IPS-NIHi7 (cell line): ENCODE measurements at regions not wholly inside any gene's neighbourhood (a gene's known extent, or its start where the extent isn't known, plus 50 kb on each side); places are given as distances from the start of the nearest gene placed in this dataset.
A peak's percentile ranks its signal among the peaks of the same experiment; 100 is the strongest.

Experiments
- DNase-seq: peaks from one replicate; pipeline ENCODE4 v3.0.0; 2012; ENCODE audit warnings: mixed read lengths; ENCODE audit errors: extremely low spot score

- DNase-seq: no peak
These were observed 257.0 kb downstream of the TSHZ3 start for GRCh38 chr19:31092274-31092673.

- no peak for DNase-seq
These were observed 259.6 kb downstream of the TSHZ3 start for GRCh38 chr19:31089681-31090080.

DNA sequence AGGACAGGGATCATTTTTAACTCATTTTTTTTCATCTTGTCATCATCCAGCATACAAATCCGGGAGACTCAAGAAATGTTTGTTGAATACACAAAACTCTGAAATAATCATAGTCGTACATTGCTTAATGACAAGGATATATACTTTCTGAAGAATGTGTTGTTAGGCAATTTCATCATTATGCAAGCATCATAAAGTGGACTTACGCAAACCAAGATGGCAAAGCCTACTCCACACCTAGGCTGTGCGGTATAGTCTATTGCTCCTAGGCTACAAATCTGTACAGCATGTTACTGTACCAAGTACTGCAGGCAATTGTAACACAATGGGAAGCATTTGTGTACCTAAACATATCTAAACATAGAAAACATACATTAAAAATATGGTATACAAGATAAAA is 264.1 kb downstream of the TSHZ3 start:
- DNase-seq: no peak

DNA sequence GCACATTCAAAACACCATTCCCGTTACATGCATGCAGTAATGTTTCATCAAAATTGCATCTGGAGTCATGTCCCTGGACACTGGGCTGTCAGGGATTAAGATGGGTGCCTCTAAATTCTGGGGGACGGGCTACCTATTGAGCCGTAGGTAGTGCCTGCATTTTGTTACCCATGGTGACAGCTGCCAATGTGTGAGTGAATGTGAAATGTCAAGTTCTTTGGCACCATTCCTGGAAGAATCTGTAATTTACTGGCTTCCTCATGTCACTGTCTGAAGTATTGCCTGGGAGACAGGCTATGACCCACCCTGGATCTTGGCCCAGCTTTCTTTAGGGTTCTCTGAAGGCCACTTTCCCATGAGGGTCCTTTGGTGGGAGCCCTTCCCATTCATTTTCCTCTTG is 266.1 kb downstream of the TSHZ3 start:
- DNase-seq: no peak

- DNase-seq: no peak
These were observed 274.0 kb downstream of the TSHZ3 start for GRCh38 chr19:31075146-31075655.

GRCh38 chr19:31074199-31075125 is 274.8 kb downstream of the TSHZ3 start:
- DNase-seq: no peak

GRCh38 chr19:31073485-31074198 is 275.6 kb downstream of the TSHZ3 start:
- no peak for DNase-seq

- DNase-seq: no peak
These were observed 276.8 kb downstream of the TSHZ3 start for GRCh38 chr19:31072451-31072850.

DNA sequence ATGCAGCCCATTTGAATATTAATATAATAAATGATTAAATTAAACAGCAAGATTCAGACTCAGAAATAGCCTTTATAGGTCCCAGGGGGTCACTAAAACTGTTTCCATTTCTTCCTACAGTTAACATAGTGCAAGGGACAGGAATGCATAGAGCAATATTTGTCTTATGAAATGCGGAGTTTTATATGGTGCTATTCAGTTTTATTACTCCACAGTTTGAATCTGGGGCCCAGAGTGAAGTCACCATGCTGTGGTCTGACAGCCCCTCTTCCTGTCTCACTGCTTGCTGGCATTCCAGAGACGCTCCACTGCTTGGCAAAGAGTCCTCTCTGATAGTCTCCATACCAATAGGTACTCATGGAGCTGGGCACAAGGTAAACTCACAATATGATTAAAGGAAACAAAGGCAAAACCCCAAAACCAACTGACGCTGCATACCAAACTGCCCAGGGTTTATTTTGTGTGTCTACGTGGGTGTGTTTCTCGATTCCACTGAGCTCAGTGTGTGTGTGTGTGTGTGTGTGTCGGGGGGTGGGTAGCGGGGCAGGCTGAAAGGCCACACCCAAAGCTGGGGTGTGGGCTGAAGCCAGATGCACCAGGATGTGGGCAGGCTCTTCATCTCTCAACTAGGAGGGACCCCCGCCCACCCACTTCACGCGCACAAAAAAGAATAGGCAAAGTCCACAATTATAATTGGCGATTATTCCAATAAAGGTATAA is 277.9 kb downstream of the TSHZ3 start:
- no peak for DNase-seq

DNA sequence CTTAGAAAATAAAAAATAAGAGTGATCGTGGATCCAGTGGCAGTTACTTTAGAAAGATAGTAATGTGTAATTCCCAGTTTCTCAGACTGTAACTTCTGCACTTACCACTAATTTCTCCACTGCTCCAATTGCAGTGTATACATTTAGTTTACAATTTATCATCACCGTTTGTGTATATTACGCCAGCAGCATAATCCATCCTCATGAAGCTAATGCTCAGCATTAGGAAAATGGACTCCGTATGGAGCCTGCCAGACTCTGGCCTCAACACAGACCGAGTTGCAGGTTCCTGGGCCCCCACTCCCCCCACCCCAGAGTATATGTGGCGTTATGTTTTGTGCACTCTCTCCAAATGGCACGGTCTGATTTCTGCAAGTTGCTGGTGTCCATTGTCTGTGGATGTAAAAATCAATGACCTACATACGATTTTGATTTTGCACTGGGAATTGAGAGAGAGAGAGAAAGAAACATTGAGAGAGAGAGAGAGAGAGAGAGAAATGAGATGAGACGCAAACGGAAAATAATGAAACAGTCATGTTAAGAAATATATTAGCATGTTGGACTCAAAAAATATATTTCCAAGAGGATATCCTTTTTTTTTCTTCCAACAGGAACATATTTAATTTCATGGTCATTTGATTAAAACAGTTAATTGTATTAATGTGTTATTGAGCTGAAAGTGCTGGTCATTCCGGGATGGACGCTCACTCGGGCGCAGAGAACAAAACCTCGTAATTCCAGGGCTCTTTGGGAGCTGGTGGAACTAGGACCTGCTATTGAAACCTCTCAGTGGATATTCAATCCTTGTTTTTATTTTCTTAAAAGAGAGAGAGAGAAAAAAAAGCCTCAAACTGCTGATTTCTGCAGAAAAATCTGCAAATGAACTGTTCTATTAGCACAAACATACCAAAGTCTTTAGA is 278.8 kb downstream of the TSHZ3 start:
- no peak for DNase-seq

DNA sequence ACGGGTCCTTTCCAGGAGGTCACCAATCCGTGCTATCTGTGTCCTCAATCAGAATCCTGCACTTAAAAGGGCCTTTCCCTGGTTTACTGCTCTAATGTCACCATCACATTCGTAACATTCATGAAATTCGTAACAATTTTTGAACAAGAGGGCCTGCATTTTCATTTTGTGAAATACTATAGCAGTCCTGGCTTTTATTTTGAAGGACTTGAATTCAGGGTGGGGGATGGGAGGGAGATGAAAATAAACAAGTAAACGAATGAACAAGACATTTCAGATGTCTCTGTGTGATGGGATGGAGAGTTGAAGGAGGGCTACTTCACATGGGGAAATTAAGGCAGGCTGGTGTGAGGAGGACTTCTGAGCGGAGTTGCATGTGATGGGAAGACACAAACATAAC is 281.0 kb downstream of the TSHZ3 start:
- DNase-seq: no peak

DNA sequence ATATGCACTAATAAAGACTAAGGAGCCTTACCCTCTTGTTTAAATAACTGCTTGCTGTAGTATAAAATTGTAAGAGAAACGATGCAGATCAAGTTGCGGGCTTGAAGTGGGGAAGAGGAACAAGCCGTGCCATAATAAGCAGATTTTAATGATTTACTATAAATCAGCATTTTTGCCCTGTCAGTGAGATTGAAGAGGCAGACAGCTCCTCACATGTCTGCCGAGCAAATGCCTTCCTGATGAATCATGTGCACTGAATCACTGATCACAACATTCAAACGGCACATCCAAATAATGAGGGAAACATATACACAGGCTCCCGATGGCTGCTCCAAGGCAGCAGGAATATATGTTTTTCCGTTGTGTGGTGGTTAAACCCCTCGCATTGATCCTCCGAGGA is 282.9 kb downstream of the TSHZ3 start:
- no peak for DNase-seq

DNA sequence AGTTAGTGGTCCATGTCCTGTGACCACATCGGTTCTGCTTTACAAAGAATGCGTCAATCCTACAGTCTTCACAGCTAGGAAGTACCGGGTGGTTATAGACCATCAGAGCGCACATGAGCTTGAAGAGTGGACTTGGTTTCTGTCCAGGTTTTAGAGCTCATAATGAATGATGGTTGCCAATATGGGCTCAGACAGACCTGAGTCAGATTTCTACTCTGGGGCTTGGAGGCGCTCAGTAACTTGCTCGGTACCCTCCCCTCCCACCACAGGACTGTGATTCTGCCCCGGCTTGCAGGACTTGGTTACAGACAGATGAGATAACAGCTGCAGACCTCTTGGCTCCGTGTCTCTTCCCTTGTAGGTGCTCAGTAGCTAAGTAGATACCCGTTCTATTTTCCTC is 284.7 kb downstream of the TSHZ3 start:
- no peak for DNase-seq

DNA sequence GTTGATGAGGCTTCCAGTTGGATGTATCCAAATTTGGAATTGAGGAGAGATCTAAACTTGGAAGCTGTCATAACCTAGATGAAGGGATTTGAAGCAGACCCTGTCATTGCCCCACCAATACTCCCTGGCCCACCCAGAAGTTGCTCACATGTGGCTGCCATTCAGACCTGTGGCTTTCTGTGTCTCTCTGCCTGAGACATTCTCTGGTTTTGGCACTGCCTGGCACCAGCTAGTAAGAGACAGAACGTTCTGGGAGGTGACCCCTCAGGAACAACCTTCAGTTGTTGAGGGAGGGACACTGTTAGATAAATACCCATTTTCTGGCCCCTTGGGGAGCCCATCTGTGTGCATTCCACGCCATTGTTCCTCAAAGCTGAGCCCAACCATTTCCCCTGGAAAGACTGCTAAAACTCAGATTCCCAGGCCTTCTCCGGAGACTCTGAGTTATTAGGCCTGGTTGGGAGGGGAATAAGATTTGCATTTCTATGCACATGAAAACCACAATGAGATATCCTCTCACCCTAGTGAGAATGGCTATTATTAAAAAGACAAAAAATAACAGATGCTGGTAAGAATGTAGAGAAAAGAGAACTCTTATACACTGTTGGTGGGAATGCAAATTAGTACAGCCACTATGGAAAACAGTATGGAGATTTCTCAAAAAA is 290.4 kb downstream of the TSHZ3 start:
- no peak for DNase-seq

DNA sequence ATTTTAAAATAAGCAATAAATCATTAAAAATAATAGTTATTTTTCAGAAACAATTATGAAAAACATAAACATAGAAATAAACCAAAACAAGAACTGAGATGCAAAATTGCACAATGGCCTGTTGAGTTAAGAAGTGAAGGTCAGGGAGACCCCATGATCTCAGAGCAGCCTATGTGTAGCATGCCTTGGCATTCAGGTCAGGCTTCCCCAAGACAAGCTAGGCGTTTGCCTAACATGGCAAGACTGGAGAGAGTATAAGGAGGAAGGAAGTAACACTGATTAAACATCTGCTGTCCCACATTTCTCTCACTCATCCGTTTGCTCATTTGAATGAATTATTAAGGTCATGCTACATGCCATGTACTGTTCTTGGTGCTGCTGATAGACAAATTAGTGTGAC is 291.8 kb downstream of the TSHZ3 start:
- no peak for DNase-seq

GRCh38 chr19:31055454-31055853 is 293.8 kb downstream of the TSHZ3 start:
- no peak for DNase-seq

DNA sequence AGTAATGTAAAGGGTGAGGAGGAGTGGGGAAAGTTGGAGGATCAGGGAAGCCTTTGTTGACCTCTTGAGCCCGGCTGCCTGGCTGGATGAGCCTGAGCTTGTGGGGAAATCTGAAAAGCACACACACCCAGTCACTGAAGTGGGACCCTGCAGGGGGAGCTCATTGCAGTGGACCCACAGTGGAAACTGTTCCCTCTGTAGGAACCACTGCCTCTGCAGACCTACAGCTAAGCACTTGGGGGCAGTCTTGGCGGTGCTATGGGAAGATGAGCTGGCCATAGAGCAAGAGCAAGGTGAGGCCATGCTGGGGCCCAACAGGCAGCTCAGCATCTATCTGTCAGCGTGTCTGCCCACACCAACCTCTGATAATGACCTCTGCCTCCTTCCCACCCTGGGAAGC is 294.8 kb downstream of the TSHZ3 start:
- peak; percentile 90 for DNase-seq

DNA sequence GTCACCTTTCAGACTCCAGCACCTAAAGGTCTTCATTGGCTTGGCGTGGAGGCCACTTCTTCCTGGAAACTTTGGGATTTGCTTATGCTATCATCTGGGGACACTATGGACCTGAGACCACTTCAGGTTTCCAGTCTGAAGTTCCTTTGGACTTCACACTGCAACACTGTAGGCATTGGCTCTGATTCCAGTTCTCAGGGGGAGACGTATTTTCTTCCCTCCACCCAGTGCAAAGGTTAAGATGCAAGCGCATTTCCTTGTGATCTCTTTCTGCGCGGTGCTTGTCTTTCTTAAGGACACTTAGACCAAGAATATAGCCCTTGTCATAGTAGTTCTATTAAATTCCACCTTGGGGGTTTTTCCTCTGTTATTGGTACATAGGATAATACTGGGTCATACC is 299.8 kb downstream of the TSHZ3 start:
- DNase-seq: no peak

DNA sequence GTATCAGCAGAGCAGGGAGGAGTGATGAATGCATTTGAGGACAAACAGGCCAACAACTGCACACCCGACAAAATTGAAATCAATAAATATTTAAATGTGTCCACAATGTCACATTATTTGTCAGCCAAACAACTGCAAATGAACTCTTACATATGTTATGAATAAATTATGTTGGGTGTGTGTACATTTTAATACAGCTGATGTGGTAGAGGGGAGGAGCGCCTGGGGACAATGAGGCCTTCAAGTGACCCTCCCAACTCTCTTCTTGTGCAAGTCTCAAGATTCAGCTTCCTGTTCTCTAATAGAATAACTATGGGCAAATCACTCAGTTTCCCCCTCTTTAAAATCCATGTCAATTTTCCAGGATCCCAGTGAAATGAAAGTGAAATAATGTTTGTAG is 303.2 kb downstream of the TSHZ3 start:
- no peak for DNase-seq

DNA sequence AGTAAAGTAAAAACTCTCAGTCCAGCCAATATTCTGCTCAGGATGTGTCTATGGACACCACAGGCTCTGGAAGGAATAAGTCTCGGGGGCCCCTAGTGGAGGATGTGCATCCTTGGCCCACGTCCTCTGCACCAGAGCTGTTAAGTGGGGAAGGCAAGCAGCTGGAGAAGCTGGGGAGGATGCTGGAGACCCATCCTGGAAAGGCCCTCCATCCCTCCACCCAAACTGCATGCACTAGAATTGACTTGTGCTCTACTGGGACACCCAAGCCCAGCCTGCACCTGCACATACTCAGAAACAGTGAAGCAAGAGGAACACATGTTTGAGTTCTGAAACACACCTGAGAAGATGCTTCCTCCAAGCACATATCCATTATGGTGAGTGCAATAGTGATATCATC is 307.8 kb downstream of the TSHZ3 start:
- no peak for DNase-seq

- no peak for DNase-seq
These were observed 310.1 kb downstream of the TSHZ3 start for GRCh38 chr19:31039151-31039550.
